Hepatocyte (in vitro differentiated cells): ENCODE measurements at regions not wholly inside any gene's neighbourhood (a gene's known extent, or its start where the extent isn't known, plus 50 kb on each side); places are given as distances from the start of the nearest gene placed in this dataset.

Source experiments
- DNase-seq: peaks from one replicate; pipeline ENCODE4 v3.0.0-alpha.2; 2016; ENCODE audit warnings: low spot score
- H2AFZ ChIP-seq: fragments of 200-600 bp; sonication (generic); 2 replicates; pipeline ENCODE4 v1.6.0; 2016; ENCODE audit warnings: antibody characterized with exemption, mild to moderate bottlenecking
- H3K27ac ChIP-seq: fragments of 200-600 bp; sonication (generic); 2 replicates; pipeline ENCODE4 v1.5.1; 2016; ENCODE audit warnings: mild to moderate bottlenecking
- H3K27me3 ChIP-seq: fragments of 200-600 bp; sonication (generic); 2 replicates; pipeline ENCODE4 v1.6.1; 2016
- H3K36me3 ChIP-seq: fragments of 200-600 bp; sonication (generic); replicated peaks from 2 replicates; pipeline ENCODE4 v1.5.1; 2016; ENCODE audit warnings: low read depth; ENCODE audit not compliant: insufficient read depth
- H3K4me1 ChIP-seq: fragments of 200-600 bp; sonication (generic); 2 replicates; pipeline ENCODE4 v1.5.1; 2016; ENCODE audit warnings: mild to moderate bottlenecking, moderate library complexity; ENCODE audit not compliant: insufficient read depth
- H3K4me2 ChIP-seq: fragments of 200-600 bp; sonication (generic); 2 replicates; pipeline ENCODE4 v1.6.0; 2016
- H3K4me3 ChIP-seq: fragments of 200-600 bp; sonication (generic); 2 replicates; pipeline ENCODE4 v1.5.1; 2016; ENCODE audit warnings: mild to moderate bottlenecking
- H3K79me2 ChIP-seq: fragments of 200-600 bp; sonication (generic); 2 replicates; pipeline ENCODE4 v1.6.0; 2017; ENCODE audit warnings: mild to moderate bottlenecking
- H3K9me2 ChIP-seq: fragments of 200-600 bp; sonication (generic); replicated peaks from 2 replicates; pipeline ENCODE4 v1.6.0; 2017; ENCODE audit warnings: mild to moderate bottlenecking; ENCODE audit not compliant: insufficient read depth
- H3K9me3 ChIP-seq: fragments of 200-600 bp; sonication (generic); 2 replicates; pipeline ENCODE4 v1.5.1; 2016; ENCODE audit warnings: low read depth, mild to moderate bottlenecking
- H4K20me1 ChIP-seq: fragments of 200-600 bp; sonication (generic); 2 replicates; pipeline ENCODE4 v1.6.0; 2016; ENCODE audit warnings: mild to moderate bottlenecking; ENCODE audit not compliant: insufficient read depth, poor library complexity, severe bottlenecking
- EZH2 ChIP-seq: fragments of 200-600 bp; sonication (generic); IDR thresholded peaks from 2 replicates; pipeline ENCODE4 v1.6.1; 2016; ENCODE audit warnings: antibody characterized with exemption, mild to moderate bottlenecking, borderline replicate concordance
- EZH2phosphoT487 ChIP-seq: fragments of 200-600 bp; sonication (generic); IDR thresholded peaks from one replicate; pipeline ENCODE4 v1.6.1; 2018; ENCODE audit warnings: antibody characterized with exemption, mild to moderate bottlenecking, low read depth, moderate library complexity; ENCODE audit not compliant: unreplicated experiment, severe bottlenecking
- WGBS: methylation state at CpG from one replicate; pipeline ENCODE4 v1.1.6; 2016; ENCODE audit warnings: low lambda C conversion rate; ENCODE audit errors: missing lambda C conversion rate; 5-methylcytosine and 5-hydroxymethylcytosine counted together
- TF ChIP-seq, protein P1 (sequence below): fragments of 200-600 bp; sonication (generic); IDR thresholded peaks from 2 replicates; pipeline ENCODE4 v1.5.1; 2016; ENCODE audit warnings: antibody characterized with exemption, mild to moderate bottlenecking; ENCODE audit not compliant: poor library complexity

GRCh38 chr14:106538201-106538600 lies 1011.8 kb downstream of the TMEM121 start:
- H2AFZ ChIP-seq: no peak overlapping the region
- no peaks in the 10 kb centered on the region for H3K79me2 ChIP-seq
- no peaks in the 10 kb centered on the region for H3K4me1 ChIP-seq
- 86% methylated on average over 2 of the region's 2 CpGs for WGBS
- TF ChIP-seq, protein P1, sequence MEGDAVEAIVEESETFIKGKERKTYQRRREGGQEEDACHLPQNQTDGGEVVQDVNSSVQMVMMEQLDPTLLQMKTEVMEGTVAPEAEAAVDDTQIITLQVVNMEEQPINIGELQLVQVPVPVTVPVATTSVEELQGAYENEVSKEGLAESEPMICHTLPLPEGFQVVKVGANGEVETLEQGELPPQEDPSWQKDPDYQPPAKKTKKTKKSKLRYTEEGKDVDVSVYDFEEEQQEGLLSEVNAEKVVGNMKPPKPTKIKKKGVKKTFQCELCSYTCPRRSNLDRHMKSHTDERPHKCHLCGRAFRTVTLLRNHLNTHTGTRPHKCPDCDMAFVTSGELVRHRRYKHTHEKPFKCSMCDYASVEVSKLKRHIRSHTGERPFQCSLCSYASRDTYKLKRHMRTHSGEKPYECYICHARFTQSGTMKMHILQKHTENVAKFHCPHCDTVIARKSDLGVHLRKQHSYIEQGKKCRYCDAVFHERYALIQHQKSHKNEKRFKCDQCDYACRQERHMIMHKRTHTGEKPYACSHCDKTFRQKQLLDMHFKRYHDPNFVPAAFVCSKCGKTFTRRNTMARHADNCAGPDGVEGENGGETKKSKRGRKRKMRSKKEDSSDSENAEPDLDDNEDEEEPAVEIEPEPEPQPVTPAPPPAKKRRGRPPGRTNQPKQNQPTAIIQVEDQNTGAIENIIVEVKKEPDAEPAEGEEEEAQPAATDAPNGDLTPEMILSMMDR: no peak
- TF ChIP-seq EZH2 (no peak), EZH2phosphoT487 (no peak)
- H3K4me3 ChIP-seq: no peak overlapping the region
- no peak overlapping the region for H3K4me2 ChIP-seq
- no peak overlapping the region for H3K27ac ChIP-seq
- DNase-seq: no peak
- H3K9me2 ChIP-seq: no peaks in the 10 kb centered on the region
- no peaks in the 10 kb centered on the region for H3K9me3 ChIP-seq
- H4K20me1 ChIP-seq: no peaks in the 10 kb centered on the region
- no peaks in the 10 kb centered on the region for H3K27me3 ChIP-seq
- no peaks in the 10 kb centered on the region for H3K36me3 ChIP-seq

GRCh38 chr14:106547735-106548434 lies 1021.5 kb downstream of the TMEM121 start:
- Histone ChIP-seq H3K4me2 (no peak overlapping the region), H3K4me3 (no peak overlapping the region), H3K27ac (no peak overlapping the region), H3K79me2 (no peaks in the 10 kb centered on the region), H4K20me1 (no peaks in the 10 kb centered on the region), H3K9me2 (no peaks in the 10 kb centered on the region), H3K27me3 (no peaks in the 10 kb centered on the region), H2AFZ (no peak overlapping the region), H3K9me3 (no peaks in the 10 kb centered on the region), H3K36me3 (no peaks in the 10 kb centered on the region), H3K4me1 (no peaks in the 10 kb centered on the region)
- TF ChIP-seq, protein P1: no peak
- TF ChIP-seq EZH2phosphoT487 (no peak), EZH2 (no peak)
- WGBS: 44% methylated on average over 3 of the region's 3 CpGs
- no peak for DNase-seq

DNA sequence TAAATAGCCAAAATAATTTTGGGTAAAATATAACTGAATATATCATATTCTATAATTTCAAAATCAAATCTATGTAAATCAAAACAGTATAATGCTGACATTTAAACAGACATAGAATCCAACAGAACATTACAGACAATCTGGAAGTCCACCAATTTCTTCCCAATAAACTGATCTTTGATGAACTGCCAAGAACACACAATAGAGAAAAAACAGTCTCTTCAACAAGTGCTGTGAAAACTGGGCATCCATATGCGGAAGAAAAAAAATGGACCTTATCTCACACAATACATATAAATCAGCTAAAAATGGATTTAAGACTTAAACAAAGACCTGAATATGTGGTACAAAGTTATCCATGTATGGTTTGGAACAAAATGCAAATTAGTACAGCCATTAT lies 1022.7 kb downstream of the TMEM121 start:
- H3K36me3 ChIP-seq: no peaks in the 10 kb centered on the region
- no peaks in the 10 kb centered on the region for H4K20me1 ChIP-seq
- 93% methylated on average over 1 of the region's 1 CpG for WGBS
- no peak overlapping the region for H3K4me2 ChIP-seq
- no peaks in the 10 kb centered on the region for H3K4me1 ChIP-seq
- H2AFZ ChIP-seq: no peak overlapping the region
- no peaks in the 10 kb centered on the region for H3K27me3 ChIP-seq
- no peaks in the 10 kb centered on the region for H3K9me3 ChIP-seq
- H3K79me2 ChIP-seq: no peaks in the 10 kb centered on the region
- no peak for DNase-seq
- H3K9me2 ChIP-seq: no peaks in the 10 kb centered on the region
- H3K4me3 ChIP-seq: no peak overlapping the region
- no peak overlapping the region for H3K27ac ChIP-seq
- TF ChIP-seq, protein P1: no peak
- TF ChIP-seq EZH2phosphoT487 (no peak), EZH2 (no peak)
